ENCODE measurements at regions not wholly inside any gene's neighbourhood (a gene's known extent, or its start where the extent isn't known, plus 50 kb on each side); places are given as distances from the start of the nearest gene placed in this dataset.

GRCh38 chr16:7278636-7279035, 54.0 kb upstream of the RBFOX1 start:
- Mint-ChIP-seq H3K27me3 (peaks cover 14% of the 10 kb centered on the region), H3K27ac (no peak overlapping the region), H3K9me3 (peaks cover 5% of the 10 kb centered on the region), H3K36me3 (no peaks in the 10 kb centered on the region), H3K4me3 (no peak overlapping the region), H3K4me1 (ENCODE audit: unreplicated experiment) (no peaks in the 10 kb centered on the region)
- no peak for TF ChIP-seq CTCF (conservative IDR thresholded peaks at IDR 0.05)
- DNase-seq (ENCODE audit: extremely low spot score, unreplicated experiment): no peak

GRCh38 chr16:7272567-7273158, 60.0 kb upstream of the RBFOX1 start:
- no peaks in the 10 kb centered on the region for H3K9me3 Mint-ChIP-seq
- TF ChIP-seq CTCF (conservative IDR thresholded peaks at IDR 0.05): no peak
- DNase-seq (ENCODE audit: extremely low spot score, unreplicated experiment): no peak
- peaks cover 4% of the 10 kb centered on the region for H3K4me1 Mint-ChIP-seq (ENCODE audit: unreplicated experiment)
- no peak overlapping the region for H3K27ac Mint-ChIP-seq
- H3K4me3 Mint-ChIP-seq: no peak overlapping the region
- H3K27me3 Mint-ChIP-seq: peaks cover 13% of the 10 kb centered on the region
- no peaks in the 10 kb centered on the region for H3K36me3 Mint-ChIP-seq

- Mint-ChIP-seq H3K27me3 (peaks cover 13% of the 10 kb centered on the region), H3K4me1 (ENCODE audit: unreplicated experiment) (peaks cover 4% of the 10 kb centered on the region), H3K36me3 (no peaks in the 10 kb centered on the region), H3K4me3 (no peak overlapping the region), H3K9me3 (no peaks in the 10 kb centered on the region), H3K27ac (no peak overlapping the region)
- no peak for DNase-seq (ENCODE audit: extremely low spot score, unreplicated experiment)
- no peak for TF ChIP-seq CTCF (conservative IDR thresholded peaks at IDR 0.05)
These were observed 61.2 kb upstream of the RBFOX1 start for GRCh38 chr16:7271486-7271885.

GRCh38 chr16:7270823-7271222, 61.8 kb upstream of the RBFOX1 start:
- peaks cover 4% of the 10 kb centered on the region for H3K4me1 Mint-ChIP-seq (ENCODE audit: unreplicated experiment)
- H3K9me3 Mint-ChIP-seq: no peaks in the 10 kb centered on the region
- no peaks in the 10 kb centered on the region for H3K36me3 Mint-ChIP-seq
- TF ChIP-seq CTCF (conservative IDR thresholded peaks at IDR 0.05): no peak
- H3K27me3 Mint-ChIP-seq: peaks cover 13% of the 10 kb centered on the region
- H3K4me3 Mint-ChIP-seq: no peak overlapping the region
- DNase-seq (ENCODE audit: extremely low spot score, unreplicated experiment): no peak
- no peak overlapping the region for H3K27ac Mint-ChIP-seq

GRCh38 chr16:7270006-7270405, 62.6 kb upstream of the RBFOX1 start:
- Mint-ChIP-seq H3K36me3 (no peaks in the 10 kb centered on the region), H3K4me1 (ENCODE audit: unreplicated experiment) (peaks cover 4% of the 10 kb centered on the region), H3K27me3 (peaks cover 9% of the 10 kb centered on the region), H3K27ac (no peak overlapping the region), H3K4me3 (no peak overlapping the region), H3K9me3 (no peaks in the 10 kb centered on the region)
- no peak for TF ChIP-seq CTCF (conservative IDR thresholded peaks at IDR 0.05)
- DNase-seq (ENCODE audit: extremely low spot score, unreplicated experiment): no peak

GRCh38 chr16:7268182-7268581, 64.5 kb upstream of the RBFOX1 start:
- no peak overlapping the region for H3K4me3 Mint-ChIP-seq
- H3K4me1 Mint-ChIP-seq (ENCODE audit: unreplicated experiment): peaks cover 4% of the 10 kb centered on the region

More at GRCh38 chr16:7268182-7268581, 64.5 kb upstream of the RBFOX1 start:
- no peaks in the 10 kb centered on the region for H3K9me3 Mint-ChIP-seq
- no peak overlapping the region for H3K27ac Mint-ChIP-seq
- no peaks in the 10 kb centered on the region for H3K36me3 Mint-ChIP-seq
- no peak for DNase-seq (ENCODE audit: extremely low spot score, unreplicated experiment)
- peak; percentile 84 for TF ChIP-seq CTCF (conservative IDR thresholded peaks at IDR 0.05)
- H3K27me3 Mint-ChIP-seq: peaks cover 4% of the 10 kb centered on the region
